Colonic mucosa (tissue), 4 donors: ENCODE measurements at regions not wholly inside any gene's neighbourhood (a gene's known extent, or its start where the extent isn't known, plus 50 kb on each side); places are given as distances from the start of the nearest gene placed in this dataset.
"Not testable (repeated sequence)": the region's sequence is repeated elsewhere in the genome, so short reads cannot be mapped to it uniquely, and the experiment has no call there.

ENCODE experiments used
- DNase-seq: peaks from one replicate; pipeline ENCODE4 v3.0.0-alpha.2; 2020
- H3K27ac ChIP-seq: fragments of 200-600 bp; one replicate; pipeline ENCODE4 v1.8.0; 2021
- H3K27me3 ChIP-seq: fragments of 200-600 bp; one replicate; pipeline ENCODE4 v1.8.0; 2021
- H3K36me3 ChIP-seq: fragments of 200-600 bp; one replicate; pipeline ENCODE4 v1.8.0; 2021
- H3K4me1 ChIP-seq: fragments of 200-600 bp; one replicate; pipeline ENCODE4 v1.8.0; 2021; ENCODE audit warnings: mild to moderate bottlenecking
- H3K4me3 ChIP-seq: fragments of 200-600 bp; one replicate; pipeline ENCODE4 v1.8.0; 2021
- H3K9ac ChIP-seq, 2 donors: one replicate each; pipeline ENCODE4 v1.7.0; 2013; ENCODE audit warnings: control low read depth in 2 of 2, low read depth in 2 of 2, low read length in 2 of 2
- H3K9me3 ChIP-seq: fragments of 200-600 bp; one replicate; pipeline ENCODE4 v1.8.0; 2021
- CTCF ChIP-seq: fragments of 200-600 bp; IDR thresholded peaks from one replicate; pipeline ENCODE4 v1.8.0; 2022; ENCODE audit warnings: antibody characterized with exemption, mild to moderate bottlenecking
- intact Hi-C: fragments of 100-400 bp; cut with DNase I; formaldehyde crosslinking; loops from one replicate; pipeline ENCODE4 v1.14.1; 2022
- donor health status: healthy.
- donor health status: DM: no; HTN: no; CAD: no.
- donor health status: DM: no; HTN: no; CAD: no.

- Histone ChIP-seq H3K27me3 (peaks cover 6% of the 10 kb centered on the region), H3K4me1 (no peaks in the 10 kb centered on the region), H3K27ac (no peak overlapping the region), H3K9ac (no peak overlapping the region), H3K4me3 (no peak overlapping the region), H3K9me3 (no peaks in the 10 kb centered on the region), H3K36me3 (no peaks in the 10 kb centered on the region)
- intact Hi-C loops: no loop called here
- no peak for TF ChIP-seq CTCF
- no peak for DNase-seq
Measured at GRCh38 chr1:38187552-38187951, 141.0 kb upstream of the POU3F1 start.

GRCh38 chr1:38186566-38186965, 140.0 kb upstream of the POU3F1 start:
- H3K4me1 ChIP-seq: no peaks in the 10 kb centered on the region
- H3K9ac ChIP-seq: no peak overlapping the region
- no peaks in the 10 kb centered on the region for H3K36me3 ChIP-seq
- no peak for TF ChIP-seq CTCF
- no peak for DNase-seq
- intact Hi-C loops: no loop called here
- no peaks in the 10 kb centered on the region for H3K9me3 ChIP-seq
- H3K27ac ChIP-seq: no peak overlapping the region
- H3K27me3 ChIP-seq: peaks cover 4% of the 10 kb centered on the region
- no peak overlapping the region for H3K4me3 ChIP-seq

GRCh38 chr1:38185913-38186312, 139.3 kb upstream of the POU3F1 start:
- Histone ChIP-seq H3K27ac (no peak overlapping the region), H3K27me3 (no peaks in the 10 kb centered on the region), H3K9me3 (no peaks in the 10 kb centered on the region), H3K4me1 (no peaks in the 10 kb centered on the region), H3K4me3 (no peak overlapping the region), H3K9ac (no peak overlapping the region), H3K36me3 (no peaks in the 10 kb centered on the region)
- intact Hi-C loops: no loop called here
- no peak for TF ChIP-seq CTCF
- no peak for DNase-seq

GRCh38 chr1:38183747-38184146, 137.2 kb upstream of the POU3F1 start:
- no peaks in the 10 kb centered on the region for H3K4me1 ChIP-seq
- no peak for DNase-seq
- intact Hi-C loops: no loop called here

GRCh38 chr1:38183096-38183495, 136.5 kb upstream of the POU3F1 start:
- intact Hi-C loops: no loop called here
- Histone ChIP-seq H3K27me3 (no peaks in the 10 kb centered on the region), H3K36me3 (no peaks in the 10 kb centered on the region), H3K9ac (no peak overlapping the region), H3K4me1 (no peaks in the 10 kb centered on the region), H3K9me3 (no peaks in the 10 kb centered on the region), H3K4me3 (no peak overlapping the region), H3K27ac (no peak overlapping the region)
- TF ChIP-seq CTCF: no peak
- no peak for DNase-seq

More at GRCh38 chr1:38183747-38184146, 137.2 kb upstream of the POU3F1 start:
- no peak for TF ChIP-seq CTCF
- no peaks in the 10 kb centered on the region for H3K9me3 ChIP-seq
- H3K27ac ChIP-seq: no peak overlapping the region
- H3K36me3 ChIP-seq: no peaks in the 10 kb centered on the region
- no peak overlapping the region for H3K4me3 ChIP-seq
- H3K27me3 ChIP-seq: no peaks in the 10 kb centered on the region
- H3K9ac ChIP-seq: no peak overlapping the region

- H3K9me3 ChIP-seq, H3K27me3 ChIP-seq, intact Hi-C loops, DNase-seq, H3K27ac ChIP-seq, H3K4me1 ChIP-seq, H3K9ac ChIP-seq, H3K36me3 ChIP-seq, H3K4me3 ChIP-seq: not testable (repeated sequence)
Measured at GRCh38 chr1:38180388-38180787, 133.8 kb upstream of the POU3F1 start.
